SK-MEL-5 (cell line): ENCODE measurements at regions not wholly inside any gene's neighbourhood (a gene's known extent, or its start where the extent isn't known, plus 50 kb on each side); places are given as distances from the start of the nearest gene placed in this dataset.
"Not testable (repeated sequence)": the region's sequence is repeated elsewhere in the genome, so short reads cannot be mapped to it uniquely, and the experiment has no call there.

Experiments used
- DNase-seq: peaks from one replicate; pipeline ENCODE4 v3.0.0-alpha.2; 2016; ENCODE audit warnings: low read depth, low spot score
- in situ Hi-C: cut with HindIII; loops from 2 replicates; pipeline ENCODE4 v1.10.0; 2016; ENCODE audit warnings: low sequenced_read_pairs, high pct_unique_total_duplicates, low pct_unique_long_range_greater_than_20kb

- in situ Hi-C loops = no loop called here
- DNase-seq = no peak
Measured at GRCh38 chr5:96198356-96199058, 234.5 kb downstream of the PCSK1 start.

- in situ Hi-C loops, DNase-seq: not testable (repeated sequence)
Measured at GRCh38 chr5:96197767-96198166, 235.3 kb downstream of the PCSK1 start.

- DNase-seq = no peak
- in situ Hi-C loops = no loop called here
Measured at GRCh38 chr5:96197347-96197746, 235.7 kb upstream of the ELL2 start.

- in situ Hi-C loops = no loop called here
- no peak for DNase-seq
Measured at GRCh38 chr5:96196890-96197289, 235.2 kb upstream of the ELL2 start.

DNA sequence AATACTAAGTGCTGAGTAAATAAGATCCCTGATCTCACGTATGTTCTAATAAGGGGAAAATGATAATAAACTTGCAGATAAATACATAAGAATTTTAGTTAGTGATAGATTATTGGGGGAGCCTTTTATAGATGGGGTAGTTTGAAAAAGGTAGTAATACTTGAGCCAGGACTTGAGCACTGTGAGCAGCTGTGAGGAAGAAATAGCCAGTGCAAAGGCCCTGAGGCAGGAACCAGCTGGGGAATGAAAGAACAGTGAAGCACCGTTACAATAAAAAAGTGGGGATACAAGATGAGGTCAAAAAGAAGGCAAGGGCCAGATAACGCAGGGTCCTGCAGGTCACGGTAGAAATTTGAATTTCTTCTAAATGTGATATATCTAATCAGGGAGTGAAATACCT, 234.8 kb upstream of the ELL2 start:
- no peak for DNase-seq
- in situ Hi-C loops = no loop called here

DNA sequence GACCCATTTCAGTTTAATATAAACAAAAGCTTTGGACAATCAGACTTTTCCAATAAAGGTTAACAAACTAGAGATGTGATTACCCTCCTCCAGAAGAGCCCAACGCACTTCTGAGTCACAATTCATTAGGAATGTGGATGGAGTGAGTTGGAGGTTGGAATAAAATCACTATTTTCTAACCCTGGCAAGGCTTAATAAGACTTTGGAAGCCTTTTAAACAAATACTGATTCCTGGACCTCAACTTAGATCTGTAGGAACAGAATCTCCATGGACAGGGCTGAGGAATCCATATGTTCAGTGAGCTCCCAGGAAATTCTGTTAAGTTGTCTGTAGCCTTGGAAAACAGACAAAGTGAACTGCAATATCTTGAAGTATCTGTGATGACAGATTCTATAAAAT, 233.5 kb upstream of the ELL2 start:
- in situ Hi-C loops = no loop called here

GRCh38 chr5:96194593-96194992, 232.9 kb upstream of the ELL2 start:
- DNase-seq = no peak

More for the DNA sequence above, 233.5 kb upstream of the ELL2 start:
- DNase-seq = no peak

GRCh38 chr5:96193946-96194345, 232.3 kb upstream of the ELL2 start:
- in situ Hi-C loops = no loop called here

More at GRCh38 chr5:96194593-96194992, 232.9 kb upstream of the ELL2 start:
- in situ Hi-C loops = no loop called here

GRCh38 chr5:96189987-96190386, 228.3 kb upstream of the ELL2 start:
- no peak for DNase-seq
- in situ Hi-C loops = no loop called here

More at GRCh38 chr5:96193946-96194345, 232.3 kb upstream of the ELL2 start:
- no peak for DNase-seq

DNA sequence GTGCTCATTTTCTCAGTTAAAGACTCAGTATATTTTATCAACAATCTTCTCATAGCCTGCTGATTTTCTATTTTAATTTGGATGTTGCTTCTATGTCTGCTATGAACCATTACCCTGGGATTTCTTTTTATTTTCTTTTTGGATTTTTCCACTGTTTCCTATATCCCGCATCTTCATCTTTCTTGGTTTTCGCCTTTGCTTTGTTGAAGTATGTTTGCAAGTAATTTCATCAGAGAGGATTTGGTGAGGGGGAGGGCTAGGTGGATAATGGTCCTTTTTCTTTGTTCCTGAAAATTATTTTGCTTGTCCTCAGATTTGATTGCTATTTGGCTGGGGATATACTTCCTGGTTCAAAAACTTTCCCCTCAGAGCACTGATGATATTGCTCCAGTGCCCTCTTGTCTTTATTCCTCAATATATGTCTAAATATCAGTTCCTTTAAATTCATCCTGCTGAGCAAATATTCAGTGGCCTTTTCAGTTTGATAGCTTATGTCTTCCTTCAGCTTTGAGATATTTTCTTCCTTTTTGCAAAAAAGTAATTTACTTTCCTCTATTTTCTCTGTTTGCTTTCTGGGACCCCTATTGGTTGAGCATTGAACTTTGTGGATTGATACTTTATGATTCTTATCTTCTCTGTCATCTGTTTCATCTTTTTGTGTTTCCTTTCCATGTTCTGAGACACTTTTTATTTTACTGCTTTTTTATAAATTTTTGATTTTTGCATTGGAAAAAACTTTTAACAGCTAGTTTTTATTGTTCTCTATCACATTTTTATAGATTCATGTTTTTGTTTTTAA, 227.6 kb upstream of the ELL2 start:
- in situ Hi-C loops = no loop called here
- DNase-seq = no peak

DNA sequence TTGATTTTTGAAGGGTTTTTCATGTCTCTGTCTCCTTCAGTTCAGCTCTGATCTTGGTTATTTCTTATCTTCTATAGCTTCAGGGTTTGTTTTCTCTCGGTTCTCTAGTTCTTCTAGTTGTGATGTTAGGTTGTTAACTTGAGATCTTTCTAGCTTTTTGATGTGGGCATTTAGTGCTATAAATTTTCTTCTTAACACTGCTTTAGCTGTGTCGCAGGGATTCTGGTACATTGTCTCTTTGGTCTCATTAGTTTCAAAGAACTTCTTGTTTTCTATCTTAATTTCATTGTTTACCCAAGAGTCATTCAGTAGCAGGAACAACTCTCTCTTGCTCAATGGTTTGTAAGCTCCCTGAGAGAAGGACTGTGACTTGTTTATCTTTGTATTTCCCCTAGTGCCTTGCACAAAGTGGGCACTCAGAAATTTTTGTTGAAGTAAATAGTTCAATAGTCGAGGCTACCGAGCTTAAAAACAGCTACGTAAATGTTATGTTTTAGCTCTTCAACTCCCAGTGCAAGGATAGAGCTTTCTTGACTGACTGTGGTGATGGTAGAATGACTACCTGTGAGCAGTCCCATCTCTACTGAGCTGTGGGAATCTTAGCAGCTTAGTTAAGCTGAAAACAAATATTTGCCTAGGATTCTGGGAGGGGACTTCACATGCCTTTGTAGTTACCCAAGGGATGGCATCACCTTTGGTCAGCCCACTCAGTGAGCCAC, 225.8 kb upstream of the ELL2 start:
- in situ Hi-C loops = no loop called here

DNA sequence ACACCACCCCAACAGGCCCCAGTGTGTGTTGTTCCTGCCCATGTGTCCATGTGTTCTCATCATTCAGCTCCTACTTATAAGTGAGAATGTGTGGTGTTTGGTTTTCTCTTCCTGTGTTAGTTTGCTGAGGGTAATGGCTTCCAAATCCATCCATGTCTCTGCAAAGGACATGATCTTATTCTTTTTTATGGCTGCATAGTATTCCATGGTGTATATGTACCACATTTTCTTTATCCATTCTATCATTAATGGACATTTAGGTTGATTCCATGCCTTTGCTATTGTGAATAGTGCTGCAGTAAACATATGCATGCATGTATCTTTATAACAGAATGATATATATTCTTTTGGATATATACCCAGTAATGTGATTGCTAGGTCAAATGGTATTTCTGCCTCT, 222.9 kb upstream of the ELL2 start:
- in situ Hi-C loops, DNase-seq: not testable (repeated sequence)

More for the DNA sequence above, 225.8 kb upstream of the ELL2 start:
- DNase-seq = no peak

DNA sequence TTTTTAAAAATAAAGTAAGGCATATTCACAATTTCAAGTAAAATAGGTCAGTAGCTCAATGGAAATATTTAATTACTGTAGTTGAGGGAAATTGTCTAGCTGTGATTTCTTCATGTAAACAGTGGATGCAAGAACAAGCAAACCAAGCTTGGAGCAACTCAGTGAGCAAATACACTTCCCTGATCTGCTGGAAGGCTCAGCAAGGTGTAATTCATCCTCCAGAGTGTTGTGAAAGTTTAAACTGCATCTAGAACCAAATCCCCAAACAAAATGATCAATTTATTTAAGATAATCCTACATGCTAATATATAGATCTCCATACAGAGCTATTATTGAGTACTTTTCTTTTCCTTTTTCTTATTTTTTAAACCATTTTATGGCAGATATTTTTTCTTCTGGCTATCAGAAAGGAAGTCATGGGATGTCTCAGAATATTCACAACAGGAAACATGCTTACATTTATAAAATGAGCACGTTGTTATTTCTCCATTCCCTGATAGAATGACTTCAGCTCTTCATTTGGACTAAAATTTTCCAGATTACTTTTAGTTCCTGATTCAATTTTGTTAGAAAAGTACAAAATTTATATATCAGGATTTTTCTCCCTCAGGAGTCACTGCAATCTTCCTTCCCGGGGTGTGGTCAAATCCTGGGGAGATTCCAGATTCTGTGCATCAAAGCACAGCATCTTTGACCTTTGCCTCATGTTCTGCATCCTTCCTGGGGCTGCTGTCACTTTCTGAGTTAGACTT, 219.2 kb upstream of the ELL2 start:
- DNase-seq = no peak
- in situ Hi-C loops = no loop called here

- in situ Hi-C loops = no loop called here
- DNase-seq = no peak
Measured at GRCh38 chr5:96177303-96177869, 215.7 kb upstream of the ELL2 start.

GRCh38 chr5:96176022-96176421, 214.4 kb upstream of the ELL2 start:
- no peak for DNase-seq
- in situ Hi-C loops = no loop called here

GRCh38 chr5:96175090-96175489, 213.4 kb upstream of the ELL2 start:
- DNase-seq = peak; percentile 64

DNA sequence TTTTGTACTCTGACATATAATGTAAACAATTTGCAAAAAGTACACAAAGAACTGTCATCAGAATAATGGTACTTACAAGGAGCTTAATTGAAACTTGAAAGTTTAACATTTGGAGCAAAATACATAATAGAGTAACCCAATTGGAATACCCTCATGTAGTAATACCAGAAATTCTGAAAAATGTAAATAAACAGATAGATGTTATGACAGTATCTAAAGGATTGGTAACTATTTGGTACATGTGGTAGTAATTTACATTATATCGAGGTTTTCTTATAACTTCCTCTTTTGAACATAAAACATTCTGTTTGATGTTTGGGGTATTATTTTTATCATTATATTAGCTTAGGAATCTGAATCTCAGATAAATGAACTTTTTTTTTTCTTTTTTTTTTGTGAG, 211.7 kb upstream of the ELL2 start:
- in situ Hi-C loops = no loop called here
- DNase-seq = no peak

More at GRCh38 chr5:96175090-96175489, 213.4 kb upstream of the ELL2 start:
- in situ Hi-C loops = no loop called here
